SU-DHL-6 (cell line): ENCODE measurements at regions not wholly inside any gene's neighbourhood (a gene's known extent, or its start where the extent isn't known, plus 50 kb on each side); places are given as distances from the start of the nearest gene placed in this dataset.

Experiments
- EZH2phosphoT487 ChIP-seq: fragments of 200-600 bp; sonication (generic), shearing (Covaris generic); conservative IDR thresholded peaks from 2 replicates; pipeline ENCODE4 v1.6.1; 2018; ENCODE audit warnings: mild to moderate bottlenecking, antibody characterized with exemption, low read length, moderate library complexity, mixed read lengths
- TF ChIP-seq, protein P1 (sequence below): fragments of 200-600 bp; sonication (generic); IDR thresholded peaks from one replicate; pipeline ENCODE4 v1.5.1; 2017; ENCODE audit warnings: antibody characterized with exemption, mild to moderate bottlenecking, low read length, moderate library complexity; ENCODE audit not compliant: insufficient read depth, poor library complexity, severe bottlenecking

DNA sequence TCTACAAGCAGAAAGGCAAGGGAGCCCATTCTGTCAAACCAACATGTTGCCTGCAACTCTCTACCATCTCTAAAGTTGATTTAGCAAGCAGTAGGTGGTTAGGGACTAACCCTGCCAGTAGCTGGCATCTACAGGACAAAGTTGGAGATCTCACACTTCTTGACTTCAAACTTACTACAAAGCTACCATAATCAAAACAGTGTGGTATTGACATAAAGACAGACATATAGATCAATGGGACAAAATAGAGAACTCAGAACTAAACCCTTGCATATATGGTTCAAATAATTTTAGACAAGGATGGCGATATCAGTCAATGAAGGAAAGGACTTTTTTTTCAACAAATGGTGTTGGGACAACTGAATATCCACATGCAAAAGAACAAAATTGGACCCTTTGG, 84.9 kb downstream of the MAP3K8 start:
- TF ChIP-seq, protein P1, sequence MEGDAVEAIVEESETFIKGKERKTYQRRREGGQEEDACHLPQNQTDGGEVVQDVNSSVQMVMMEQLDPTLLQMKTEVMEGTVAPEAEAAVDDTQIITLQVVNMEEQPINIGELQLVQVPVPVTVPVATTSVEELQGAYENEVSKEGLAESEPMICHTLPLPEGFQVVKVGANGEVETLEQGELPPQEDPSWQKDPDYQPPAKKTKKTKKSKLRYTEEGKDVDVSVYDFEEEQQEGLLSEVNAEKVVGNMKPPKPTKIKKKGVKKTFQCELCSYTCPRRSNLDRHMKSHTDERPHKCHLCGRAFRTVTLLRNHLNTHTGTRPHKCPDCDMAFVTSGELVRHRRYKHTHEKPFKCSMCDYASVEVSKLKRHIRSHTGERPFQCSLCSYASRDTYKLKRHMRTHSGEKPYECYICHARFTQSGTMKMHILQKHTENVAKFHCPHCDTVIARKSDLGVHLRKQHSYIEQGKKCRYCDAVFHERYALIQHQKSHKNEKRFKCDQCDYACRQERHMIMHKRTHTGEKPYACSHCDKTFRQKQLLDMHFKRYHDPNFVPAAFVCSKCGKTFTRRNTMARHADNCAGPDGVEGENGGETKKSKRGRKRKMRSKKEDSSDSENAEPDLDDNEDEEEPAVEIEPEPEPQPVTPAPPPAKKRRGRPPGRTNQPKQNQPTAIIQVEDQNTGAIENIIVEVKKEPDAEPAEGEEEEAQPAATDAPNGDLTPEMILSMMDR = no peak
- TF ChIP-seq EZH2phosphoT487 = no peak
